Neural cell (in vitro differentiated cells): ENCODE measurements at regions not wholly inside any gene's neighbourhood (a gene's known extent, or its start where the extent isn't known, plus 50 kb on each side); places are given as distances from the start of the nearest gene placed in this dataset.

ENCODE experiments used
- CTCF ChIP-seq: fragments of 450-650 bp; IDR thresholded peaks from 2 replicates; pipeline ENCODE4 v1.5.1; 2014; ENCODE audit warnings: antibody characterized with exemption, mild to moderate bottlenecking, moderate library complexity; ENCODE audit not compliant: poor library complexity, severe bottlenecking
- EP300 ChIP-seq: fragments of 450-650 bp; conservative IDR thresholded peaks from 2 replicates; pipeline ENCODE4 v1.6.1; 2014; ENCODE audit warnings: antibody characterized with exemption, mild to moderate bottlenecking, moderate library complexity; ENCODE audit not compliant: poor library complexity, severe bottlenecking
- EZH2 ChIP-seq: fragments of 200-600, 300-800 bp; shearing (Covaris generic), sonication (generic); IDR thresholded peaks from 2 replicates; pipeline ENCODE4 v1.6.1; 2014; ENCODE audit warnings: antibody characterized with exemption, low read length, borderline replicate concordance, mild to moderate bottlenecking; ENCODE audit not compliant: insufficient read depth, poor library complexity, severe bottlenecking
- MXI1 ChIP-seq: fragments of 450-650 bp; conservative IDR thresholded peaks from 2 replicates; pipeline ENCODE4 v1.6.1; 2014; ENCODE audit warnings: antibody characterized with exemption, mild to moderate bottlenecking; ENCODE audit not compliant: poor library complexity, severe bottlenecking
- POLR2AphosphoS5 ChIP-seq: IDR thresholded peaks from 2 replicates; pipeline ENCODE4 v1.6.1; 2012
- RAD21 ChIP-seq: fragments of 450-650 bp; conservative IDR thresholded peaks from 2 replicates; pipeline ENCODE4 v1.6.1; 2014; ENCODE audit warnings: antibody characterized with exemption, mild to moderate bottlenecking, moderate library complexity
- REST ChIP-seq: IDR thresholded peaks from 2 replicates; pipeline ENCODE4 v1.6.1; 2012; ENCODE audit warnings: borderline replicate concordance
- TAF1 ChIP-seq: IDR thresholded peaks from 2 replicates; pipeline ENCODE4 v1.6.1; 2012; ENCODE audit warnings: low read depth

GRCh38 chr2:195509551-195509950, 147.5 kb upstream of the SLC39A10 start:
- TF ChIP-seq EP300 (no peak), EZH2 (no peak), REST (no peak), CTCF (no peak), RAD21 (no peak), POLR2AphosphoS5 (no peak), TAF1 (no peak), MXI1 (no peak)
